SK-N-SH treated with all-trans-retinoic acid at 6 μM for 48 hours (cell line): ENCODE measurements at regions not wholly inside any gene's neighbourhood (a gene's known extent, or its start where the extent isn't known, plus 50 kb on each side); places are given as distances from the start of the nearest gene placed in this dataset.

Experiments used
- ATAC-seq: fragments of 200-7000 bp; cut with Tn5 transposase; 3 replicates; pipeline ENCODE4 v1.9.1; 2020; ENCODE audit warnings: mild to moderate bottlenecking, moderate library complexity
- ARNTL ChIP-seq: fragments of 450-650 bp; formaldehyde crosslinking; IDR thresholded peaks from 2 replicates; pipeline ENCODE4 v1.5.0; 2020; ENCODE audit warnings: low read depth, mild to moderate bottlenecking, moderate library complexity, borderline replicate concordance
- BACH2 ChIP-seq: fragments of 250-450 bp; sonication (Bioruptor Pico); IDR thresholded peaks from 2 replicates; pipeline ENCODE4 v1.9.0; 2021; ENCODE audit warnings: mild to moderate bottlenecking, borderline replicate concordance
- CREB5 ChIP-seq: fragments of 250-450 bp; sonication (Bioruptor Pico); IDR thresholded peaks from 2 replicates; pipeline ENCODE4 v1.5.1; 2020; ENCODE audit warnings: low read depth, mild to moderate bottlenecking, moderate library complexity
- CSDC2 ChIP-seq: fragments of 250-450 bp; sonication (Bioruptor Pico); IDR thresholded peaks from 2 replicates; pipeline ENCODE4 v1.5.0; 2020; ENCODE audit warnings: mild to moderate bottlenecking, moderate library complexity
- CSRNP3 ChIP-seq: fragments of 250-450 bp; sonication (Bioruptor Pico); IDR thresholded peaks from 2 replicates; pipeline ENCODE4 v1.5.1; 2021; ENCODE audit warnings: mild to moderate bottlenecking, moderate library complexity
- ESRRG ChIP-seq: fragments of 250-450 bp; sonication (Bioruptor Pico); IDR thresholded peaks from 2 replicates; pipeline ENCODE4 v1.6.1; 2021; ENCODE audit warnings: mild to moderate bottlenecking
- GLIS3 ChIP-seq: fragments of 250-450 bp; sonication (Bioruptor Pico); IDR thresholded peaks from 2 replicates; pipeline ENCODE4 v1.5.0; 2020; ENCODE audit warnings: mild to moderate bottlenecking, moderate library complexity
- ISL1 ChIP-seq: fragments of 250-450 bp; sonication (Bioruptor Pico); IDR thresholded peaks from 2 replicates; pipeline ENCODE4 v2.1.2; 2022; ENCODE audit warnings: mild to moderate bottlenecking, moderate library complexity
- OSR1 ChIP-seq: fragments of 250-450 bp; sonication (Bioruptor Pico); IDR thresholded peaks from 2 replicates; pipeline ENCODE4 v1.8.0; 2022; ENCODE audit warnings: moderate library complexity, mild to moderate bottlenecking, inconsistent platforms
- POU6F1 ChIP-seq: fragments of 250-450 bp; sonication (Bioruptor Pico); IDR thresholded peaks from 2 replicates; pipeline ENCODE4 v1.8.0; 2021; ENCODE audit warnings: low read depth, mild to moderate bottlenecking, moderate library complexity, borderline replicate concordance
- PPARA ChIP-seq: fragments of 250-450 bp; sonication (Bioruptor Pico); IDR thresholded peaks from 2 replicates; pipeline ENCODE4 v1.5.0; 2020; ENCODE audit warnings: mild to moderate bottlenecking, borderline replicate concordance
- RARB ChIP-seq: fragments of 250-450 bp; sonication (Bioruptor Pico); IDR thresholded peaks from 2 replicates; pipeline ENCODE4 v1.8.0; 2021; ENCODE audit warnings: mild to moderate bottlenecking, moderate library complexity
- TCF4 ChIP-seq: fragments of 250-450 bp; sonication (Bioruptor Pico); IDR thresholded peaks from 2 replicates; pipeline ENCODE4 v1.8.0; 2021; ENCODE audit warnings: mild to moderate bottlenecking, moderate library complexity, borderline replicate concordance
- TOX ChIP-seq: fragments of 250-450 bp; sonication (Bioruptor Pico); IDR thresholded peaks from 2 replicates; pipeline ENCODE4 v1.8.0; 2021; ENCODE audit warnings: mild to moderate bottlenecking, moderate library complexity, borderline replicate concordance
- TSHZ2 ChIP-seq: fragments of 250-450 bp; sonication (Bioruptor Pico); IDR thresholded peaks from 2 replicates; pipeline ENCODE4 v1.5.0; 2020; ENCODE audit warnings: mild to moderate bottlenecking, moderate library complexity
- ZC3H10 ChIP-seq: fragments of 250-450 bp; sonication (Bioruptor Pico); IDR thresholded peaks from 2 replicates; pipeline ENCODE4 v1.5.1; 2021; ENCODE audit warnings: mild to moderate bottlenecking, moderate library complexity
- ZFP3 ChIP-seq: fragments of 250-450 bp; sonication (Bioruptor Pico); IDR thresholded peaks from 2 replicates; pipeline ENCODE4 v1.5.0; 2020; ENCODE audit warnings: mild to moderate bottlenecking, moderate library complexity
- ZFP30 ChIP-seq: fragments of 450-650 bp; formaldehyde crosslinking; IDR thresholded peaks from 2 replicates; pipeline ENCODE4 v1.5.0; 2022; ENCODE audit warnings: mild to moderate bottlenecking, moderate library complexity
- ZNF565 ChIP-seq: fragments of 450-650 bp; formaldehyde crosslinking; conservative IDR thresholded peaks from 2 replicates; pipeline ENCODE4 v1.5.0; 2020; ENCODE audit warnings: low read depth, mild to moderate bottlenecking, moderate library complexity
- ZNF70 ChIP-seq: fragments of 450-650 bp; formaldehyde crosslinking; IDR thresholded peaks from 2 replicates; pipeline ENCODE4 v1.5.0; 2020; ENCODE audit warnings: mild to moderate bottlenecking, moderate library complexity
- ZNF8 ChIP-seq: fragments of 450-650 bp; formaldehyde crosslinking; IDR thresholded peaks from 2 replicates; pipeline ENCODE4 v1.5.0; 2020; ENCODE audit warnings: mild to moderate bottlenecking, moderate library complexity

- ATAC-seq: no peak
- TF ChIP-seq ESRRG (CRISPR knock-in tag): no peak
- TF ChIP-seq ZC3H10 (CRISPR knock-in tag): no peak
- no peak for TF ChIP-seq TCF4
- TF ChIP-seq GLIS3 (CRISPR knock-in tag): no peak
- TF ChIP-seq ISL1 (CRISPR knock-in tag): no peak
- no peak for TF ChIP-seq RARB (CRISPR knock-in tag)
- TF ChIP-seq OSR1 (CRISPR knock-in tag): no peak
- TF ChIP-seq TOX (CRISPR knock-in tag): no peak
- no peak for TF ChIP-seq ZNF70 (CRISPR knock-in tag)
- TF ChIP-seq CSRNP3 (CRISPR knock-in tag): no peak
- TF ChIP-seq ARNTL (CRISPR knock-in tag): no peak
- TF ChIP-seq, all 23 proteins: peak for 0
These were observed 250.3 kb upstream of the EPHA4 start for GRCh38 chr2:221822416-221822815.

- TF ChIP-seq GLIS3 (CRISPR knock-in tag): no peak
- no peak for TF ChIP-seq ZC3H10 (CRISPR knock-in tag)
- no peak for TF ChIP-seq TOX (CRISPR knock-in tag)
- TF ChIP-seq ZNF8 (CRISPR knock-in tag): no peak
- TF ChIP-seq CREB5 (CRISPR knock-in tag): no peak
- TF ChIP-seq OSR1 (CRISPR knock-in tag): no peak
- no peak for TF ChIP-seq ZNF70 (CRISPR knock-in tag)
- no peak for TF ChIP-seq ZNF565
- no peak for TF ChIP-seq ESRRG (CRISPR knock-in tag)
- TF ChIP-seq ZFP30: no peak
- no peak for TF ChIP-seq BACH2 (CRISPR knock-in tag)
- TF ChIP-seq POU6F1 (CRISPR knock-in tag): no peak
- ATAC-seq: no peak
These were observed 246.7 kb upstream of the EPHA4 start for GRCh38 chr2:221818616-221819320.

- TF ChIP-seq TCF4: no peak
- no peak for TF ChIP-seq ZFP30
- no peak for TF ChIP-seq GLIS3 (CRISPR knock-in tag)
- TF ChIP-seq ISL1 (CRISPR knock-in tag): no peak
- no peak for TF ChIP-seq ZNF8 (CRISPR knock-in tag)
- TF ChIP-seq ZFP3 (CRISPR knock-in tag): no peak
- no peak for TF ChIP-seq TSHZ2 (CRISPR knock-in tag)
- no peak for TF ChIP-seq TOX (CRISPR knock-in tag)
- no peak for TF ChIP-seq ESRRG (CRISPR knock-in tag)
- TF ChIP-seq ZNF70 (CRISPR knock-in tag): no peak
- no peak for TF ChIP-seq PPARA (CRISPR knock-in tag)
- TF ChIP-seq CSDC2: no peak
- ATAC-seq: no peak
These were observed 245.8 kb upstream of the EPHA4 start for GRCh38 chr2:221817878-221818277.

- TF ChIP-seq TOX (CRISPR knock-in tag): no peak
- TF ChIP-seq BACH2 (CRISPR knock-in tag): no peak
- no peak for TF ChIP-seq POU6F1 (CRISPR knock-in tag)
- no peak for TF ChIP-seq ZFP3 (CRISPR knock-in tag)
- TF ChIP-seq, all 23 proteins: peak for 0
- no peak for ATAC-seq
These were observed 244.9 kb upstream of the EPHA4 start for GRCh38 chr2:221817052-221817451.
